Activated CD8-positive, alpha-beta T cell treated with anti-CD3 and anti-CD28 coated beads for 36 hours (primary cell): ENCODE measurements at regions not wholly inside any gene's neighbourhood (a gene's known extent, or its start where the extent isn't known, plus 50 kb on each side); places are given as distances from the start of the nearest gene placed in this dataset.

ENCODE experiments used
- ATAC-seq: fragments of 200-7000 bp; cut with Tn5 transposase; one replicate; pipeline ENCODE4 v1.10.0; 2021; ENCODE audit warnings: mild to moderate bottlenecking, moderate library complexity
- CTCF ChIA-PET: fragments of 350-600 bp; sonication (Branson Sonifier 250); formaldehyde crosslinking; loops from one replicate; lab custom pipeline; 2021; ENCODE audit warnings: antibody characterized with exemption; lab: Charles Lee
- POLR2A ChIA-PET: fragments of 350-600 bp; sonication (Branson Sonifier 250); formaldehyde crosslinking; loops from one replicate; lab custom pipeline; 2021; ENCODE audit warnings: antibody characterized with exemption; lab: Charles Lee
- DNase-seq: peaks from one replicate; pipeline ENCODE4 v3.0.0-alpha.2; 2020
- H3K27ac Mint-ChIP-seq: one replicate; pipeline ENCODE4 v1.8.0; 2021; ENCODE audit warnings: mild to moderate bottlenecking, mixed read lengths
- H3K27me3 Mint-ChIP-seq: one replicate; pipeline ENCODE4 v1.8.0; 2021; ENCODE audit warnings: mixed read lengths
- H3K36me3 Mint-ChIP-seq: one replicate; pipeline ENCODE4 v1.8.0; 2021; ENCODE audit warnings: low read depth, mixed read lengths
- H3K4me1 Mint-ChIP-seq: one replicate; pipeline ENCODE4 v1.8.0; 2021; ENCODE audit warnings: low read depth, mixed read lengths
- H3K4me3 Mint-ChIP-seq: one replicate; pipeline ENCODE4 v1.8.0; 2021; ENCODE audit warnings: mild to moderate bottlenecking, moderate library complexity, mixed read lengths
- H3K9me3 Mint-ChIP-seq: one replicate; pipeline ENCODE4 v1.8.0; 2021; ENCODE audit warnings: mixed read lengths
- CTCF ChIP-seq: fragments of 200-600 bp; IDR thresholded peaks from one replicate; pipeline ENCODE4 v1.8.0; 2022; ENCODE audit warnings: antibody characterized with exemption, mild to moderate bottlenecking
- intact Hi-C: fragments of 100-400 bp; cut with micrococcal nuclease; formaldehyde crosslinking; loops from one replicate; pipeline ENCODE4 v1.10.0; 2022

GRCh38 chr21:39109596-39110210 is 73.5 kb downstream of the PSMG1 start:
- H3K4me3 Mint-ChIP-seq, result no peak overlapping the region
- ChIA-PET POLR2A (no interaction called here), CTCF (no interaction called here)
- H3K4me1 Mint-ChIP-seq, result no peaks in the 10 kb centered on the region
- ATAC-seq, result no peak
- intact Hi-C loops, result no loop called here
- no peaks in the 10 kb centered on the region for H3K27me3 Mint-ChIP-seq
- no peak overlapping the region for H3K27ac Mint-ChIP-seq
- no peak for TF ChIP-seq CTCF
- no peaks in the 10 kb centered on the region for H3K9me3 Mint-ChIP-seq
- no peaks in the 10 kb centered on the region for H3K36me3 Mint-ChIP-seq
- DNase-seq, result no peak

GRCh38 chr21:39109163-39109530 is 74.1 kb downstream of the PSMG1 start:
- Mint-ChIP-seq H3K4me3 (no peak overlapping the region), H3K9me3 (no peaks in the 10 kb centered on the region), H3K4me1 (no peaks in the 10 kb centered on the region), H3K36me3 (no peaks in the 10 kb centered on the region), H3K27me3 (no peaks in the 10 kb centered on the region), H3K27ac (no peak overlapping the region)
- POLR2A ChIA-PET, result no interaction called here
- no peak for TF ChIP-seq CTCF
- CTCF ChIA-PET, result no interaction called here
- ATAC-seq, result no peak
- intact Hi-C loops, result no loop called here
- no peak for DNase-seq

GRCh38 chr21:39108291-39109162 is 74.7 kb downstream of the PSMG1 start:
- Mint-ChIP-seq H3K4me1 (no peaks in the 10 kb centered on the region), H3K27ac (no peak overlapping the region), H3K36me3 (no peaks in the 10 kb centered on the region), H3K4me3 (no peak overlapping the region), H3K9me3 (no peaks in the 10 kb centered on the region), H3K27me3 (no peaks in the 10 kb centered on the region)
- ChIA-PET POLR2A (no interaction called here), CTCF (no interaction called here)
- no peak for ATAC-seq
- DNase-seq, result no peak
- TF ChIP-seq CTCF, result no peak
- intact Hi-C loops, result no loop called here

- no peak for ATAC-seq
Observed at GRCh38 chr21:39107739-39108138, 75.5 kb downstream of the PSMG1 start.

More at GRCh38 chr21:39107739-39108138, 75.5 kb downstream of the PSMG1 start:
- no peaks in the 10 kb centered on the region for H3K27me3 Mint-ChIP-seq
- CTCF ChIA-PET, result no interaction called here
- H3K36me3 Mint-ChIP-seq, result no peaks in the 10 kb centered on the region
- no peak overlapping the region for H3K27ac Mint-ChIP-seq
- H3K4me3 Mint-ChIP-seq, result no peak overlapping the region
- DNase-seq, result no peak
- TF ChIP-seq CTCF, result no peak
- POLR2A ChIA-PET, result no interaction called here
- H3K9me3 Mint-ChIP-seq, result no peaks in the 10 kb centered on the region
- H3K4me1 Mint-ChIP-seq, result no peaks in the 10 kb centered on the region
- intact Hi-C loops, result no loop called here
